H1 (cell line): ENCODE measurements at regions not wholly inside any gene's neighbourhood (a gene's known extent, or its start where the extent isn't known, plus 50 kb on each side); places are given as distances from the start of the nearest gene placed in this dataset.

Source experiments
- CEBPB ChIP-seq: IDR thresholded peaks from 2 replicates; pipeline ENCODE4 v1.6.1; 2012; ENCODE audit warnings: low read depth, low read length
- CTCF ChIP-seq, 3 experiments: IDR thresholded peaks; 1 replicate in 2 of 3; 2 replicates in 1 of 3; pipeline versions ENCODE4 v1.5.1 to v1.6.1; 2011; ENCODE audit warnings: low read length in 3 of 3, mild to moderate bottlenecking in 3 of 3, inconsistent platforms in 2 of 3, low read depth in 1 of 3, moderate library complexity in 1 of 3; ENCODE audit not compliant: insufficient read depth in 1 of 3; ENCODE audit errors: control extremely low read depth in 1 of 3
- EZH2 ChIP-seq: fragments of 200-600 bp; sonication (generic); IDR thresholded peaks from 2 replicates; pipeline ENCODE4 v1.7.1; 2012; ENCODE audit warnings: low read depth, mild to moderate bottlenecking, moderate library complexity, low read length, inconsistent platforms; ENCODE audit not compliant: severe bottlenecking
- SIN3A ChIP-seq, 2 experiments: IDR thresholded peaks in 1 of 2; conservative IDR thresholded peaks in 1 of 2; 2 replicates each; pipeline ENCODE4 v1.6.1; 2011 to 2012; ENCODE audit warnings: low read length in 2 of 2, improper control_type of control experiment in 1 of 2, low read depth in 1 of 2, mild to moderate bottlenecking in 1 of 2
- SP1 ChIP-seq: IDR thresholded peaks from 2 replicates; pipeline ENCODE4 v1.6.1; 2011; ENCODE audit warnings: low read depth, low read length
- TCF12 ChIP-seq: IDR thresholded peaks from 2 replicates; pipeline ENCODE4 v1.6.1; 2011; ENCODE audit warnings: low read depth, mild to moderate bottlenecking, low read length

GRCh38 chr14:104371917-104372316 lies 207.6 kb upstream of the C14orf180 start:
- TF ChIP-seq CTCF (IDR thresholded peaks at IDR 0.05; ENCODE audit: control extremely low read depth in 1 of 3, insufficient read depth in 1 of 3, low read depth in 1 of 3, low read length in 3 of 3): no peak
- no peak for TF ChIP-seq SP1
- no peak for TF ChIP-seq TCF12
- no peak for TF ChIP-seq SIN3A (conservative IDR thresholded peaks at IDR 0.05 in 1 of 2, IDR thresholded peaks at IDR 0.05 in 1 of 2; ENCODE audit: low read depth in 1 of 2, low read length in 2 of 2)
- no peak for TF ChIP-seq CEBPB
- no peak for TF ChIP-seq EZH2
